ENCODE measurements at regions not wholly inside any gene's neighbourhood (a gene's known extent, or its start where the extent isn't known, plus 50 kb on each side); places are given as distances from the start of the nearest gene placed in this dataset.

GRCh38 chr17:54255696-54256095, 433.0 kb downstream of the KIF2B start:
- Histone ChIP-seq H3K27me3 (ENCODE audit: control insufficient read depth, insufficient read depth, low read length) (no peaks in the 10 kb centered on the region), H3K9me3 (ENCODE audit: control insufficient read depth, low read depth, low read length) (no peaks in the 10 kb centered on the region), H3K27ac (ENCODE audit: low read length) (no peak overlapping the region), H3K36me3 (ENCODE audit: control insufficient read depth, insufficient read depth, low read length) (no peaks in the 10 kb centered on the region), H3K4me1 (ENCODE audit: control insufficient read depth, insufficient read depth, low read length) (no peaks in the 10 kb centered on the region), H3K4me3 (ENCODE audit: low read length) (no peak overlapping the region)
- no peak for DNase-seq
- 100% methylated on average over 1 of the region's 3 CpGs for WGBS (ENCODE audit: insufficient coverage, low lambda C conversion rate)

GRCh38 chr17:54256401-54256929, 433.7 kb downstream of the KIF2B start:
- no peaks in the 10 kb centered on the region for H3K4me1 ChIP-seq (ENCODE audit: control insufficient read depth, insufficient read depth, low read length)
- H3K4me3 ChIP-seq (ENCODE audit: low read length): no peak overlapping the region
- H3K36me3 ChIP-seq (ENCODE audit: control insufficient read depth, insufficient read depth, low read length): no peaks in the 10 kb centered on the region
- no peaks in the 10 kb centered on the region for H3K9me3 ChIP-seq (ENCODE audit: control insufficient read depth, low read depth, low read length)
- no peak overlapping the region for H3K27ac ChIP-seq (ENCODE audit: low read length)
- DNase-seq: no peak
- H3K27me3 ChIP-seq (ENCODE audit: control insufficient read depth, insufficient read depth, low read length): no peaks in the 10 kb centered on the region
- 20% methylated on average over 1 of the region's 4 CpGs for WGBS (ENCODE audit: insufficient coverage, low lambda C conversion rate)

DNA sequence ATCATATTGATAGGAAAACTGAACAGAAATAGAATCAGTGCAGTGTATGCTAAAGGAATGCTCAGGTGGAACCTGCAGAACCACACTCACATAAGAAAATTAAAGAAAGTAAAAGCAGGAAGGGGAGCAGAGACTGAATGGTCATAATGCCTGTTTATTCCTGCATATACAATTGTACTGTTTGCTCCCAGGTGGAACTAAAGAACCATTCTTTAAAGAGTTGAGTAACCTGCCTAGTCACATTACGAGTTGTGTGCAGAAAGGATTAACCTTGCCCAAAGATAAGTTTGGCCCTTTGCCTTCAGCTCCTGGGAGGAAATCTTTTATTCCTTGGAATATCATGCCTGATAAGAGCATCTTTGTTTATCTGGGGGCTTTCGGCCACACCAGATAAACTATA, 434.7 kb downstream of the KIF2B start:
- no peak overlapping the region for H3K27ac ChIP-seq (ENCODE audit: low read length)
- no peak for DNase-seq
- H3K4me3 ChIP-seq (ENCODE audit: low read length): no peak overlapping the region
- no peaks in the 10 kb centered on the region for H3K27me3 ChIP-seq (ENCODE audit: control insufficient read depth, insufficient read depth, low read length)
- no peaks in the 10 kb centered on the region for H3K36me3 ChIP-seq (ENCODE audit: control insufficient read depth, insufficient read depth, low read length)
- H3K9me3 ChIP-seq (ENCODE audit: control insufficient read depth, low read depth, low read length): no peaks in the 10 kb centered on the region
- H3K4me1 ChIP-seq (ENCODE audit: control insufficient read depth, insufficient read depth, low read length): no peaks in the 10 kb centered on the region
- 20% methylated on average over 2 of the region's 2 CpGs for WGBS (ENCODE audit: insufficient coverage, low lambda C conversion rate)

- Histone ChIP-seq H3K27ac (ENCODE audit: low read length) (no peak overlapping the region), H3K4me3 (ENCODE audit: low read length) (no peak overlapping the region), H3K36me3 (ENCODE audit: control insufficient read depth, insufficient read depth, low read length) (no peaks in the 10 kb centered on the region), H3K27me3 (ENCODE audit: control insufficient read depth, insufficient read depth, low read length) (no peaks in the 10 kb centered on the region), H3K4me1 (ENCODE audit: control insufficient read depth, insufficient read depth, low read length) (no peaks in the 10 kb centered on the region), H3K9me3 (ENCODE audit: control insufficient read depth, low read depth, low read length) (no peaks in the 10 kb centered on the region)
- DNase-seq: no peak
- 100% methylated on average over 2 of the region's 4 CpGs for WGBS (ENCODE audit: insufficient coverage, low lambda C conversion rate)
Observed at GRCh38 chr17:54259476-54259875, 436.7 kb downstream of the KIF2B start.

GRCh38 chr17:54261465-54261864, 438.7 kb downstream of the KIF2B start:
- no CpG with 5 or more reads among the region's 2 CpGs for WGBS (ENCODE audit: insufficient coverage, low lambda C conversion rate)
- no peak overlapping the region for H3K27ac ChIP-seq (ENCODE audit: low read length)

GRCh38 chr17:54269881-54270280, 447.2 kb downstream of the KIF2B start:
- no CpG with 5 or more reads among the region's 2 CpGs for WGBS (ENCODE audit: insufficient coverage, low lambda C conversion rate)
- no peak overlapping the region for H3K4me3 ChIP-seq (ENCODE audit: low read length)
- no peak for DNase-seq
- H3K4me1 ChIP-seq (ENCODE audit: control insufficient read depth, insufficient read depth, low read length): no peaks in the 10 kb centered on the region
- H3K27ac ChIP-seq (ENCODE audit: low read length): no peak overlapping the region
- H3K36me3 ChIP-seq (ENCODE audit: control insufficient read depth, insufficient read depth, low read length): no peaks in the 10 kb centered on the region
- H3K9me3 ChIP-seq (ENCODE audit: control insufficient read depth, low read depth, low read length): no peaks in the 10 kb centered on the region
- H3K27me3 ChIP-seq (ENCODE audit: control insufficient read depth, insufficient read depth, low read length): no peaks in the 10 kb centered on the region

More at GRCh38 chr17:54261465-54261864, 438.7 kb downstream of the KIF2B start:
- Histone ChIP-seq H3K36me3 (ENCODE audit: control insufficient read depth, insufficient read depth, low read length) (no peaks in the 10 kb centered on the region), H3K4me1 (ENCODE audit: control insufficient read depth, insufficient read depth, low read length) (no peaks in the 10 kb centered on the region), H3K9me3 (ENCODE audit: control insufficient read depth, low read depth, low read length) (no peaks in the 10 kb centered on the region), H3K27me3 (ENCODE audit: control insufficient read depth, insufficient read depth, low read length) (no peaks in the 10 kb centered on the region), H3K4me3 (ENCODE audit: low read length) (no peak overlapping the region)
- DNase-seq: no peak

DNA sequence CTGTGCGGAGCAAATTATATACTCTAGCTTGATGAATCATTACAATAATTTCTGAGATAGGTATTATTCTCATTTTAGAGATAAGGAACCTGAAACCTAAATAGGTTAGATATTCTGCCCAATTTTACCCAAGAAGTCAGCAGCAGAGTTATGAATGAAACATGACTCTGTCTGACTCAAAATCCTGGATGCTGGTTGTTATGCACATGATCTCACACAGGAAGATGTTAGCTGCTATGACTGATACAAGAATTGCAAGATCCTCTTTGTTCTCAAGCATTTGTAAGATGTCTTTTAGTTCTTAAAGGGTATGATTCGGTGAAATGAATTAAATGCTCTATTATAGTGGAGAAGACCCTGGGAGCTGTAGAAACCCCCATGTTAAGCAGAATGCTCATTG, 447.8 kb downstream of the KIF2B start:
- DNase-seq: no peak
- no CpG with 5 or more reads among the region's 2 CpGs for WGBS (ENCODE audit: insufficient coverage, low lambda C conversion rate)
- Histone ChIP-seq H3K9me3 (ENCODE audit: control insufficient read depth, low read depth, low read length) (no peaks in the 10 kb centered on the region), H3K4me3 (ENCODE audit: low read length) (no peak overlapping the region), H3K27me3 (ENCODE audit: control insufficient read depth, insufficient read depth, low read length) (no peaks in the 10 kb centered on the region), H3K27ac (ENCODE audit: low read length) (no peak overlapping the region), H3K36me3 (ENCODE audit: control insufficient read depth, insufficient read depth, low read length) (no peaks in the 10 kb centered on the region), H3K4me1 (ENCODE audit: control insufficient read depth, insufficient read depth, low read length) (no peaks in the 10 kb centered on the region)

GRCh38 chr17:54277868-54278267, 455.1 kb downstream of the KIF2B start:
- Histone ChIP-seq H3K27ac (ENCODE audit: low read length) (no peak overlapping the region), H3K27me3 (ENCODE audit: control insufficient read depth, insufficient read depth, low read length) (no peaks in the 10 kb centered on the region), H3K4me1 (ENCODE audit: control insufficient read depth, insufficient read depth, low read length) (no peaks in the 10 kb centered on the region), H3K9me3 (ENCODE audit: control insufficient read depth, low read depth, low read length) (no peaks in the 10 kb centered on the region), H3K4me3 (ENCODE audit: low read length) (no peak overlapping the region), H3K36me3 (ENCODE audit: control insufficient read depth, insufficient read depth, low read length) (no peaks in the 10 kb centered on the region)
- no peak for DNase-seq

GRCh38 chr17:54280741-54281140, 458.0 kb downstream of the KIF2B start:
- no CpG with 5 or more reads among the region's 3 CpGs for WGBS (ENCODE audit: insufficient coverage, low lambda C conversion rate)
- no peak overlapping the region for H3K4me3 ChIP-seq (ENCODE audit: low read length)
- no peaks in the 10 kb centered on the region for H3K4me1 ChIP-seq (ENCODE audit: control insufficient read depth, insufficient read depth, low read length)
- no peaks in the 10 kb centered on the region for H3K27me3 ChIP-seq (ENCODE audit: control insufficient read depth, insufficient read depth, low read length)
- no peaks in the 10 kb centered on the region for H3K9me3 ChIP-seq (ENCODE audit: control insufficient read depth, low read depth, low read length)
- no peak overlapping the region for H3K27ac ChIP-seq (ENCODE audit: low read length)
- no peaks in the 10 kb centered on the region for H3K36me3 ChIP-seq (ENCODE audit: control insufficient read depth, insufficient read depth, low read length)
- DNase-seq: no peak

- no peaks in the 10 kb centered on the region for H3K27me3 ChIP-seq (ENCODE audit: control insufficient read depth, insufficient read depth, low read length)
- no peak for DNase-seq
- 50% methylated on average over 1 of the region's 2 CpGs for WGBS (ENCODE audit: insufficient coverage, low lambda C conversion rate)
Observed at GRCh38 chr17:54282886-54283285, 460.2 kb downstream of the KIF2B start.

DNA sequence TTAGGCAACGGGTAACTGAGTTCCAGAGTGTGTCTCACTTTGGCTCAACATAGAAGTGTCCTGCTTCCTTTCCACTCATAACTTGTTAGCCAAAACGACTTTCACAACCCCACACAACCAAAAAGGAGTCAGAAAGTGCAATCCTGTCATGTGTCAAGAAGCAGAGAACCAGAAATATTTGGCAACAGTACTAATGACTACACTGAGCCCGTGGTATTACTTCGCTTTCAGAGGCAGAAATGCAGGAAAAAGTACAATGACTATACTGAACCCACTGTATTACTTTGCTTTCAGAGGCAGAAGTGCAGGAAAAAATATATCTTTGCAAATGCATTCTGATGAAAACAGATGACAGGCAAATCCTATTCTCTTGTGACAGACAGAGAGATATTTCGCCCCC, 484.6 kb downstream of the KIF2B start:
- no peaks in the 10 kb centered on the region for H3K36me3 ChIP-seq (ENCODE audit: control insufficient read depth, insufficient read depth, low read length)
- no peak for DNase-seq
- no peak overlapping the region for H3K27ac ChIP-seq (ENCODE audit: low read length)
- H3K9me3 ChIP-seq (ENCODE audit: control insufficient read depth, low read depth, low read length): no peaks in the 10 kb centered on the region
- no peaks in the 10 kb centered on the region for H3K27me3 ChIP-seq (ENCODE audit: control insufficient read depth, insufficient read depth, low read length)
- no peaks in the 10 kb centered on the region for H3K4me1 ChIP-seq (ENCODE audit: control insufficient read depth, insufficient read depth, low read length)
- no peak overlapping the region for H3K4me3 ChIP-seq (ENCODE audit: low read length)
- 0% methylated on average over 1 of the region's 5 CpGs for WGBS (ENCODE audit: insufficient coverage, low lambda C conversion rate)

More at GRCh38 chr17:54282886-54283285, 460.2 kb downstream of the KIF2B start:
- no peaks in the 10 kb centered on the region for H3K9me3 ChIP-seq (ENCODE audit: control insufficient read depth, low read depth, low read length)
- no peaks in the 10 kb centered on the region for H3K36me3 ChIP-seq (ENCODE audit: control insufficient read depth, insufficient read depth, low read length)
- no peak overlapping the region for H3K27ac ChIP-seq (ENCODE audit: low read length)
- H3K4me1 ChIP-seq (ENCODE audit: control insufficient read depth, insufficient read depth, low read length): no peaks in the 10 kb centered on the region
- no peak overlapping the region for H3K4me3 ChIP-seq (ENCODE audit: low read length)
